H1 (cell line): ENCODE measurements at regions not wholly inside any gene's neighbourhood (a gene's known extent, or its start where the extent isn't known, plus 50 kb on each side); places are given as distances from the start of the nearest gene placed in this dataset.

Source experiments
- CTCF ChIA-PET: fragments of 300-600 bp; sonication (Branson Sonifier 250); formaldehyde crosslinking; loops from one replicate; lab custom pipeline; 2021; ENCODE audit not compliant: partially characterized antibody; lab: Charles Lee
- POLR2A ChIA-PET: fragments of 300-600 bp; sonication (Branson Sonifier 250); formaldehyde crosslinking; loops from one replicate; lab custom pipeline; 2021; ENCODE audit warnings: inconsistent platforms; ENCODE audit not compliant: partially characterized antibody; lab: Charles Lee
- DNase-seq, 2 experiments: peaks; one replicate each; pipeline versions ENCODE4 v3.0.0 to v3.0.0-alpha.2; 2010 to 2022; ENCODE audit warnings: low spot score in 2 of 2, low read depth in 1 of 2, mixed read lengths in 1 of 2
- FAIRE-seq: peaks from 2 replicates; lab custom pipeline; 2011; peaks lifted over from hg19 to GRCh38; lab: Jason Lieb, UNC
- H2AFZ ChIP-seq: 2 replicates; pipeline ENCODE4 v1.8.1; 2012; ENCODE audit warnings: low read length, inconsistent platforms
- H2AK5ac ChIP-seq: 2 replicates; pipeline ENCODE4 v1.6.1; 2013; ENCODE audit warnings: low read depth, low read length
- H2BK120ac ChIP-seq: replicated peaks from 2 replicates; pipeline ENCODE3; 2013; ENCODE audit warnings: low read depth, low read length, inconsistent platforms
- H2BK12ac ChIP-seq: 2 replicates; pipeline ENCODE4 v1.6.1; 2013; ENCODE audit warnings: low read depth, low read length
- H2BK15ac ChIP-seq: 2 replicates; pipeline ENCODE4 v1.6.1; 2013; ENCODE audit warnings: low read length
- H2BK20ac ChIP-seq: 2 replicates; pipeline ENCODE4 v1.6.1; 2013; ENCODE audit warnings: low read length
- H2BK5ac ChIP-seq: 2 replicates; pipeline ENCODE4 v1.6.1; 2013; ENCODE audit warnings: low read depth, low read length
- H3K14ac ChIP-seq: 2 replicates; pipeline ENCODE4 v1.6.1; 2013; ENCODE audit warnings: inconsistent platforms; ENCODE audit not compliant: insufficient read length
- H3K18ac ChIP-seq: 2 replicates; pipeline ENCODE4 v1.6.1; 2013; ENCODE audit warnings: low read length; ENCODE audit errors: extremely low read depth
- H3K23ac ChIP-seq: 2 replicates; pipeline ENCODE4 v1.6.1; 2013; ENCODE audit warnings: inconsistent platforms; ENCODE audit not compliant: insufficient read length
- H3K23me2 ChIP-seq: 2 replicates; pipeline ENCODE4 v1.6.1; 2013; ENCODE audit warnings: low read depth, low read length
- H3K27ac ChIP-seq: 2 replicates; pipeline ENCODE4 v1.6.1; 2011; ENCODE audit warnings: low read depth, low read length, inconsistent platforms
- H3K27me3 ChIP-seq, 4 experiments: replicated peaks in 1 of 4; 1 replicate in 1 of 4; 2 replicates in 3 of 4; pipeline versions ENCODE4 v1.6.1 to v1.8.1; 2011 to 2013; ENCODE audit warnings: low read length in 3 of 4, mild to moderate bottlenecking in 3 of 4, inconsistent platforms in 2 of 4, mixed read lengths in 2 of 4, moderate library complexity in 1 of 4; ENCODE audit not compliant: control insufficient read depth in 3 of 4, insufficient read depth in 3 of 4; ENCODE audit errors: extremely low read depth in 1 of 4
- H3K36me3 ChIP-seq, 4 experiments: 2 replicates each; pipeline versions ENCODE4 v1.6.1 to v1.8.1; 2011 to 2013; ENCODE audit warnings: mild to moderate bottlenecking in 4 of 4, low read length in 3 of 4, moderate library complexity in 2 of 4, control low read depth in 1 of 4, inconsistent platforms in 1 of 4; ENCODE audit not compliant: insufficient read depth in 4 of 4, control insufficient read depth in 2 of 4
- H3K4ac ChIP-seq: replicated peaks from 2 replicates; pipeline ENCODE3; 2013; ENCODE audit warnings: low read length, low read depth, mixed read lengths, inconsistent platforms; ENCODE audit not compliant: insufficient read length
- H3K4me1 ChIP-seq, 4 experiments: replicated peaks in 1 of 4; 1 replicate in 1 of 4; 2 replicates in 3 of 4; pipeline versions ENCODE4 v1.6.1 to v1.8.1; 2011 to 2013; ENCODE audit warnings: low read length in 3 of 4, inconsistent platforms in 2 of 4, mixed read lengths in 1 of 4; ENCODE audit not compliant: insufficient read depth in 4 of 4, control insufficient read depth in 3 of 4
- H3K4me2 ChIP-seq, 2 experiments: 2 replicates each; pipeline versions ENCODE4 v1.6.1 to v1.8.1; 2011 to 2013; ENCODE audit warnings: low read depth in 2 of 2, low read length in 2 of 2, control low read depth in 1 of 2, inconsistent platforms in 1 of 2, mild to moderate bottlenecking in 1 of 2; ENCODE audit not compliant: insufficient read depth in 1 of 2
- H3K4me3 ChIP-seq, 4 experiments: fragments of 200-600, 300-600 bp in 1 of 4; sonication (generic), shearing (Covaris generic), sonication (Bioruptor Twin) in 1 of 4; 2 replicates each; pipeline versions ENCODE4 v1.5.1 to v1.8.1; 2011 to 2016; ENCODE audit warnings: low read length in 4 of 4, low read depth in 3 of 4, control low read depth in 2 of 4, inconsistent platforms in 2 of 4, mild to moderate bottlenecking in 2 of 4, mixed read lengths in 1 of 4, moderate library complexity in 1 of 4; ENCODE audit not compliant: insufficient read depth in 2 of 4; ENCODE audit errors: extremely low read depth in 1 of 4
- H3K56ac ChIP-seq: replicated peaks from 2 replicates; pipeline ENCODE3; 2013; ENCODE audit warnings: low read depth, mild to moderate bottlenecking, mixed read lengths, low read length, inconsistent platforms; ENCODE audit not compliant: insufficient read length
- H3K79me1 ChIP-seq: 2 replicates; pipeline ENCODE4 v1.6.1; 2013; ENCODE audit warnings: low read depth, low read length, control low read depth
- H3K79me2 ChIP-seq, 2 experiments: 2 replicates each; pipeline versions ENCODE4 v1.6.1 to v1.8.1; 2012 to 2013; ENCODE audit warnings: low read length in 2 of 2, mild to moderate bottlenecking in 2 of 2, inconsistent platforms in 1 of 2; ENCODE audit not compliant: insufficient read depth in 2 of 2, control insufficient read depth in 1 of 2
- H3K9ac ChIP-seq, 4 experiments: replicated peaks in 1 of 4; 1 replicate in 1 of 4; 2 replicates in 3 of 4; pipeline versions ENCODE4 v1.6.1 to v1.8.1; 2011 to 2013; ENCODE audit warnings: low read depth in 3 of 4, low read length in 3 of 4, control low read depth in 2 of 4, mild to moderate bottlenecking in 2 of 4, moderate library complexity in 2 of 4, inconsistent platforms in 1 of 4; ENCODE audit errors: extremely low read depth in 1 of 4
- H3K9me3 ChIP-seq, 2 experiments: 2 replicates each; pipeline versions ENCODE4 v1.6.1 to v1.8.1; 2012 to 2013; ENCODE audit warnings: mild to moderate bottlenecking in 2 of 2, moderate library complexity in 2 of 2, control low read depth in 1 of 2, inconsistent platforms in 1 of 2, low read depth in 1 of 2, low read length in 1 of 2, mixed read lengths in 1 of 2; ENCODE audit not compliant: insufficient read depth in 2 of 2
- H4K20me1 ChIP-seq, 2 experiments: replicated peaks in 1 of 2; 2 replicates each; pipeline versions ENCODE3 to v1.8.1; 2011 to 2013; ENCODE audit warnings: inconsistent platforms in 2 of 2, low read length in 2 of 2, mild to moderate bottlenecking in 1 of 2; ENCODE audit not compliant: insufficient read depth in 2 of 2, control insufficient read depth in 1 of 2
- H4K5ac ChIP-seq: 2 replicates; pipeline ENCODE4 v1.6.1; 2013; ENCODE audit warnings: low read length, low read depth, mixed read lengths, inconsistent platforms; ENCODE audit not compliant: insufficient read length
- H4K8ac ChIP-seq: 2 replicates; pipeline ENCODE4 v1.8.0; 2013; ENCODE audit warnings: mild to moderate bottlenecking, moderate library complexity, low read length, inconsistent platforms; ENCODE audit not compliant: insufficient read depth; ENCODE audit errors: extremely low read depth
- H4K91ac ChIP-seq: replicated peaks from 2 replicates; pipeline ENCODE3; 2013; ENCODE audit warnings: low read length, mixed read lengths, inconsistent platforms; ENCODE audit not compliant: insufficient read length
- BACH1 ChIP-seq: IDR thresholded peaks from 2 replicates; pipeline ENCODE4 v1.6.1; 2012; ENCODE audit warnings: low read length, improper control_type of control experiment
- EZH2 ChIP-seq: fragments of 200-600 bp; sonication (generic); IDR thresholded peaks from 2 replicates; pipeline ENCODE4 v1.7.1; 2012; ENCODE audit warnings: low read depth, mild to moderate bottlenecking, moderate library complexity, low read length, inconsistent platforms; ENCODE audit not compliant: severe bottlenecking
- GABPA ChIP-seq: IDR thresholded peaks from 2 replicates; pipeline ENCODE4 v1.6.1; 2011; ENCODE audit warnings: mild to moderate bottlenecking, low read length, moderate library complexity, borderline replicate concordance; ENCODE audit not compliant: insufficient read depth
- HDAC2 ChIP-seq, 2 experiments: fragments of 300-600 bp in 1 of 2; sonication (generic) in 1 of 2; IDR thresholded peaks; 2 replicates each; pipeline ENCODE4 v1.6.1; 2011 to 2012; ENCODE audit warnings: low read depth in 2 of 2, low read length in 2 of 2, mild to moderate bottlenecking in 2 of 2, moderate library complexity in 2 of 2, borderline replicate concordance in 1 of 2, inconsistent platforms in 1 of 2
- SP4 ChIP-seq: IDR thresholded peaks from 2 replicates; pipeline ENCODE4 v1.6.1; 2012; ENCODE audit warnings: low read length, inconsistent platforms
- SRF ChIP-seq: IDR thresholded peaks from 2 replicates; pipeline ENCODE4 v1.6.1; 2011; ENCODE audit warnings: mild to moderate bottlenecking, low read depth, low read length, moderate library complexity
- USF2 ChIP-seq: IDR thresholded peaks from 2 replicates; pipeline ENCODE4 v1.6.1; 2011; ENCODE audit warnings: low read length, improper control_type of control experiment
- WGBS, 2 experiments: shearing (Covaris generic) in 1 of 2; methylation state at CpG; one replicate each; pipeline versions ENCODE4 v1.1.6 to v1.1.7; 2013 to 2015; ENCODE audit warnings: low lambda C conversion rate in 2 of 2, mixed read lengths in 2 of 2, inconsistent platforms in 1 of 2, low coverage in 1 of 2, missing lambda C conversion rate in 1 of 2; ENCODE audit not compliant: insufficient replicate concordance in 2 of 2, insufficient coverage in 1 of 2, insufficient read length in 1 of 2; ENCODE audit errors: extremely low coverage in 1 of 2, missing lambda C conversion rate in 1 of 2; 5-methylcytosine and 5-hydroxymethylcytosine counted together

- Histone ChIP-seq H3K4me2 (no peak overlapping the region), H2BK5ac (no peak overlapping the region)
Observed at GRCh38 chr3:83224101-83224868, 1462.8 kb upstream of the GBE1 start.

More at GRCh38 chr3:83224101-83224868, 1462.8 kb upstream of the GBE1 start:
- no peak overlapping the region for H3K9ac ChIP-seq
- H4K8ac ChIP-seq, result no peak overlapping the region
- H3K27me3 ChIP-seq, result peaks cover 0 to 1% (median 0%) of the 10 kb centered on the region in 4 experiments; a peak in 1 of 7 replicates
- no peaks in the 10 kb centered on the region for H4K20me1 ChIP-seq
- DNase-seq, result no peak
- CTCF ChIA-PET, result no interaction called here
- H2AFZ ChIP-seq, result no peak overlapping the region
- H3K79me2 ChIP-seq, result no peaks in the 10 kb centered on the region
- no peaks in the 10 kb centered on the region for H3K23me2 ChIP-seq
- FAIRE-seq, result no peak
- no peak overlapping the region for H3K4me3 ChIP-seq
- no peak overlapping the region for H2BK12ac ChIP-seq
- H3K4me1 ChIP-seq, result no peaks in the 10 kb centered on the region
- H4K91ac ChIP-seq, result no peak overlapping the region
- H3K9me3 ChIP-seq, result no peaks in the 10 kb centered on the region
- no peak overlapping the region for H3K14ac ChIP-seq
- H3K36me3 ChIP-seq, result no peaks in the 10 kb centered on the region
- no peak overlapping the region for H2BK15ac ChIP-seq
- no peak overlapping the region for H2AK5ac ChIP-seq
- no peak overlapping the region for H3K56ac ChIP-seq
- no peak overlapping the region for H3K23ac ChIP-seq
- no peak overlapping the region for H2BK20ac ChIP-seq
- H3K27ac ChIP-seq, result no peak overlapping the region
- TF ChIP-seq GABPA (no peak), HDAC2 (IDR thresholded peaks at IDR 0.05; ENCODE audit: borderline replicate concordance in 1 of 2, low read depth in 2 of 2, low read length in 2 of 2) (no peak), USF2 (no peak), SP4 (no peak), EZH2 (no peak), SRF (no peak), BACH1 (no peak)
- TF ChIP-seq, all 59 proteins: peak for 0
- Histone ChIP-seq H3K79me1 (no peaks in the 10 kb centered on the region), H4K5ac (no peak overlapping the region), H3K18ac (no peak overlapping the region), H2BK120ac (no peak overlapping the region), H3K4ac (no peak overlapping the region)
- 95% methylated on average over 5 of the region's 5 CpGs; no CpG with 5 or more reads in 1 of the 2 experiments for WGBS, 2 experiments
- POLR2A ChIA-PET, result no interaction called here
